GM20000 (cell line): ENCODE measurements at regions not wholly inside any gene's neighbourhood (a gene's known extent, or its start where the extent isn't known, plus 50 kb on each side); places are given as distances from the start of the nearest gene placed in this dataset.

Experiments
- DNase-seq: peaks from one replicate; pipeline ENCODE4 v3.0.0; 2012; ENCODE audit warnings: low spot score
- TF ChIP-seq, protein P1 (sequence below): IDR thresholded peaks from 2 replicates; pipeline ENCODE4 v1.5.1; 2012; ENCODE audit warnings: mild to moderate bottlenecking, control low read depth; ENCODE audit errors: extremely low read depth, missing control alignments

DNA sequence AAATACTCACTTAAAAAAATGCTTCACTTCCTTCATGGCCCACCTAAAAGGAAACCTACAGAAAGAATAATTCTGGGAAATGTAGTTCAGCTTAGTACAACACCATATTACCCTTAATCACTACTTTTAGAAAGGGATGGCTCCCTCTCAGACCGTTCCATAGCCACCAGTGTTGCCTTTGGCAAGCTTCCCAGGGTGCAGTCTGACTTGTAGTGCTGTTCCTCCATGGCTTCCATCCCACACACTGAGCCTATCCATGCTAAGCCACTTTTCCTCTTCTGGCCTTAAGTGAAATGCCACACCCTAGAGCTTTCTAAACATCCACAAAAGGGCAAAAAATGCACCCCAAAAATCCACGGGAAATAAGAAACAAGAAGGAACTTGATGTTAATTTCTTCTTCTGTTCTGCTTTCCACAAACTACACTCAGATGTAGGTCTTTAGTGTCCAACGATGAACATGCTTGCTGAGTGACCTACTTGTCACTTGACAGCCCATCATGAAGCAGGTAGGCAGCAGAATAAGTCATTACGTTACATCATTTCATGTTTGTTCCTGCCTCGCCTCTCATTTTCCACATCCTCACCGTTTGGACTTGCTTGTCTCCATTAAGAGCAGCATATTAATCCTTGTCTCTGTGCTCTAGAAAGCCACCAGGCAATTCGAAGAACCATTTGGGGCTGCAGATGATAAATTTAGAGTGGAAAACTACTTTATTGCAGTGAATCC is 391.1 kb upstream of the GRAMD2B start:
- no peak for DNase-seq
- TF ChIP-seq, protein P1, sequence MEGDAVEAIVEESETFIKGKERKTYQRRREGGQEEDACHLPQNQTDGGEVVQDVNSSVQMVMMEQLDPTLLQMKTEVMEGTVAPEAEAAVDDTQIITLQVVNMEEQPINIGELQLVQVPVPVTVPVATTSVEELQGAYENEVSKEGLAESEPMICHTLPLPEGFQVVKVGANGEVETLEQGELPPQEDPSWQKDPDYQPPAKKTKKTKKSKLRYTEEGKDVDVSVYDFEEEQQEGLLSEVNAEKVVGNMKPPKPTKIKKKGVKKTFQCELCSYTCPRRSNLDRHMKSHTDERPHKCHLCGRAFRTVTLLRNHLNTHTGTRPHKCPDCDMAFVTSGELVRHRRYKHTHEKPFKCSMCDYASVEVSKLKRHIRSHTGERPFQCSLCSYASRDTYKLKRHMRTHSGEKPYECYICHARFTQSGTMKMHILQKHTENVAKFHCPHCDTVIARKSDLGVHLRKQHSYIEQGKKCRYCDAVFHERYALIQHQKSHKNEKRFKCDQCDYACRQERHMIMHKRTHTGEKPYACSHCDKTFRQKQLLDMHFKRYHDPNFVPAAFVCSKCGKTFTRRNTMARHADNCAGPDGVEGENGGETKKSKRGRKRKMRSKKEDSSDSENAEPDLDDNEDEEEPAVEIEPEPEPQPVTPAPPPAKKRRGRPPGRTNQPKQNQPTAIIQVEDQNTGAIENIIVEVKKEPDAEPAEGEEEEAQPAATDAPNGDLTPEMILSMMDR = no peak

DNA sequence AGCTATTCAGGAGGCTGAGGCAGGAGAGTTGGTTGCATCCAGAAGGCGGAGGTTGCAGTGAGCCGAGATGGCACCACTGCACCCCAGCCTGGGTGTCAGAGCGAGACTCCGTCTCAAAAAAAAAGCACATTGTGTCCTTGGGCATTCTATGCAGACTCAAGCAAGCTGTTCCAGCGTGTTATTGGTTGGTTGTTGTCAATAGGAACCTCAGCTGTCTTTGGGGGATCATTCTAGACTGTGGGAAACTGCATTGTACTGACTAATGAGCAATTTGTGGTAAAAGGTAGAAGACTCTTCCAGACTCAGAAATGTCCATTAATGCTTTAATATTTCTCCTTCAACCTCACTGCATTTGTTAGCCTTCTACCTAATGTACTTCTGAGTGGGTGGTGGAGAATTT is 379.5 kb upstream of the GRAMD2B start:
- DNase-seq = no peak
- TF ChIP-seq, protein P1 = no peak

DNA sequence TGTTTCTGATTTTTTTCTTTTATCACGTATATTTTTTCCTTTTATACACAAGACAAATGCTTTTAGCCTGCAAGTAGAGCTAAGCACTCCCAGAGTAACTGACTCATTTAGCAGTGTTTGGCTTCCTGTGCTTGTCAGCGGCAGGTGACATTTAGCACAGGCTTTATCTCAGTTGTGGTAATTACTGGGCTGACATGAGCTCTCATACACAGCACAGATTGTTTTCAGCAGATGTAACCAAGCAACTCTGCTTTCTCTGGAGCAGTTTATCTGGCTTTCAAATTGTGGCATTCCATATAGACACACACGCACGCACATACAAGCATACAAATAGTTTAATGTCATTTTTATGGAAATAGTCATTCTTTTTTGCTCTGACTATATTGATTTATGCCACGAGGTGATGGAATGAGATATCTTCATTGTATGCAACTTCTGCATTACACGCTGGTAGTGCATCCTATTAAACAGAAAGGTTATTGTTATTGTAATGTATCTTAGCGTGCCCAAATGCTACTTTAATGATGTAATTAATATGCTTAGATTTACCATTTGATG is 379.0 kb upstream of the GRAMD2B start:
- no peak for DNase-seq

DNA sequence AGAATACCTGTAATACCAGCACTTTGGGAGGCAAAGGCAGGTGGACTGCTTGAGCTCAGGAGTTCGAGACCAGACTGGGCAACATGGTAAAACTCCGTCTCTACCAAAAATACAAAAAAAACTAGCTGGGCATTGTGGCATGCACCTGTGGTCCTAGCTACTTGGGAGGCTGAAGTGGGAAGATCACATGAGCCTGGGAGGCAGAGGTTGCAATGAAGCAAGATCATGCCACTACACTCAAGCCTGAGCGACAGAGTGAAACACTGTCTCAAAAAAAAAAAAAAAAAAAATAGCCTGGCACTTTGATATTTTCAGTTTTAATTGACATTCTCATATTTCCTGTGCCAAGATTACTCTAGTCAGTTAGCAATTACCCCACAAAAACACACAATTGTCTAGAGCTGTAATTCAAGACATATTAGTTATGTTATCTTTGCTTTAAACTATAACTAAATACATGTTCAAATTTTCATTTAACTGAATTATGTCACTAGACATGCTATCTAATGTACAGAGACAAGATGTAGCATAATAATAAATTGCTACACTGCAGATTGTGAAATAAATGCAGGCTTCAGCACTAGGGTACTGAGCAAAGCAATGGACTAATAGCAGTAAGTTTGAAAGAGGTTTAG is 378.2 kb upstream of the GRAMD2B start:
- TF ChIP-seq, protein P1 = no peak
- no peak for DNase-seq

More for the DNA sequence above, 379.0 kb upstream of the GRAMD2B start:
- TF ChIP-seq, protein P1 = no peak

DNA sequence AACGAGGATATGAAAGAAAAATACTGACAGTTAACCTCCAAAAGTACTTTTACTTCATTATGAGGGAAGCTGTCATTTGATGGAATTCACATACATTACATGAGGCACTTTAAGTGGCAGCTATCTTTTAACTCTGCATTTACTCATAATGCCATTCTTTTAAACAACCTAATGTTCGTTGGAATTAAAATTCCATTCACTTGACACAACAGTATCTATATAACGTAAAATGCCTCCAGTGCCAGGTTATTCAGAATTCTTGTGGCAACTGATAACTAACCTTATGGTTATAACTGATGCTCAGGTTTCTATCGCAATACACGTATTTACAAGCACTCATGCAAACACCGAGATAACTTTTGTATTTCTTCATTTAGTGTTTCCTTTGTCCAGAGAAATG is 376.9 kb upstream of the GRAMD2B start:
- TF ChIP-seq, protein P1 = no peak
- no peak for DNase-seq

DNA sequence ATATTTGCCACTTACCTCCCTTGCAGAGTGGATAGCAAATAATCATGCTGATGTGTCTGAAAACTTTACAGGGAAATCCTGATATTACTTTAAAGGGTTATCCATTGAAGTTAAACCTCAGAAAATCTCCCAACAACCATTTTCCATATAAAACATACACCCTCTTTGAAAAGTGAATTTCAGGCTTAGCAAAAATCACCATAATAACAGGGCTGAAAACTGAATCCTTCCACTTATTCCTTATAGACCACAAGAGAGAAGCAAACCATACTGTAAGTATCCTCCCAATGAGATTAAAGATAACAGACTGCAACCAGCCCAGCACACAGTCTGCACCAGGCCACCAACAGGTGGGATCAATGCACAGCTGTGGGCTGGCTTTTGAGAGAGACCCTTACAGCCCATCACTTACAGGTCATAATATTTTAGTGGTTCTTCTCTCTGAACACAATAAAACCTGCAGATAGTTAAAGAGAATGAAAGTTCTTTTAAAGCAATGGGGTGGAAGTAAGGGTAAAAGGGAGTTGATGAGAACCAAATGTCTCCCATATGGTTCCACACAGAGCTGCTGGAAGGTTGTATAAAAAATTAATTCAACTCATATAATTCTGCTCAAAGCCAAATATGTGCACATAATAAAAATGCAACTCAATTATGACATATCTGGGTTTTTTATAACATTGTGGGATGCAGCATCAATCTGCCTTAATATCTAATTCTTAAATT is 376.2 kb upstream of the GRAMD2B start:
- DNase-seq = no peak
- TF ChIP-seq, protein P1 = no peak

DNA sequence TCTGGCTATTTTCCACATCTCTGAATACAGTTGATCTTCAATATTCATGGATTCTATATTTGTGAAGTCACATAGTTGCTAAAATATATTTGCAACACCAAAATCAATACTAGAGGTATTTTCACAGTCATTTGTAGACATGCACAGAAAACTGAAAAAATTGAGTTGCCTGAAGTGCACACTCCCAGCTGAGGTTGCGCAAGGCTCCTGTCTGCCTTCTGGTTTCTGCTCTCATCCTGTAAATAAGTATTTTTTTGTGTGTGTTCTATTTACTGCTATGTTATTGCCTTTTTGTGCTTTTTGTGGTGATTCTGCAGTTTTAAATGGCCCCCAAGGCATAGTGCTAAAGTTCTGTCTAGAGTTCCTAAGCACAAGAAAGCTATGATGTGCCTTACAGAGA is 371.1 kb upstream of the GRAMD2B start:
- TF ChIP-seq, protein P1 = no peak
- DNase-seq = no peak
